ENCODE measurements at regions not wholly inside any gene's neighbourhood (a gene's known extent, or its start where the extent isn't known, plus 50 kb on each side); places are given as distances from the start of the nearest gene placed in this dataset.

DNA sequence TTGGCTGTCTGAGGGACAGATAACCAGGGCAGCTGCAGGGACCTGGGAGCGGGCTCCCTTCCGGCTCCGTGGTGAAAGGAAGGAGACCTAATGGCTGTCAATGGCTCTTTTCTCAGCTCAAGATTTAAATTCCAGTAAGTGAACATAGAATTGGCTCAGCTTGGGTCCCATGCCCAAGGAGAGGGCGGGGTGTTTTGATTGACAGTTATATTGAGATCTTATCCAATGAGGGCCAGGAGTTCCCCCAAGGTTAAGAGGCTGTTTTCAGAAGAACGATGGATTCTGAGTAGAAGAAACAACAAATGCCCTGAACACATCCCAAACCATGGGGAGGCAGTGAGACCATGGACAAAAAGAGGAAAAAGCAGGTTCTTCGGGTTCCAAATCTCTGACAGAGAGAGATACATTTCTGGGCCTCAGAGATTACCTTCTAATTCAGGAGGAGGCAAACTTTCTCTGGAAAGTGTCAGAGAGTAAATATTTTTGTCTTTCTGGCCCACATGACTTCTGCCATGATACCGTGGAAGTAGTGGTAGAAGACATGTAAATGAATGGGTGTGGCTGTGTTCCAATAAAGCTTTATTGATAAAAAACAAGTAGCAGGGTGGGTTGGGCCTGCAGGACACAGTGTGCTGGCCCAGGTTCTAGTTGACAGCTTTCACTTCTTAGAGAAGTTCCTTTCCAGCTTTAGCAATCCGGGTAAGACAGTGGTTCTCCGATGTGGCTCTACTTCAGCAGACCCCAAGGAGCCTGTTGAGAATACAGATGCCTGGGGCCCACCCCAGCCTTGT lies 219.6 kb downstream of the RPS24 start:
- TF ChIP-seq CTCF (conservative IDR thresholded peaks at IDR 0.05; ENCODE audit: low read depth, low read length) (no peak), EZH2 (IDR thresholded peaks at IDR 0.05; ENCODE audit: low read length, unreplicated experiment) (no peak), EZH2phosphoT487 (IDR thresholded peaks at IDR 0.05; ENCODE audit: borderline replicate concordance, low read length) (no peak)

Data from PC-3 (cell line).